AG04449 (cell line): ENCODE measurements at regions not wholly inside any gene's neighbourhood (a gene's known extent, or its start where the extent isn't known, plus 50 kb on each side); places are given as distances from the start of the nearest gene placed in this dataset.

Experiments used
- CTCF ChIA-PET: fragments of 350-600 bp; formaldehyde crosslinking; extraction: SDS; loops from one replicate; lab custom pipeline; 2021; ENCODE audit warnings: antibody characterized with exemption; lab: Yijun Ruan, JAX
- POLR2A ChIA-PET: fragments of 400-600, 350-600 bp; formaldehyde crosslinking; extraction: SDS; loops from one replicate; lab custom pipeline; 2020; ENCODE audit warnings: antibody characterized with exemption, inconsistent platforms; lab: Yijun Ruan, JAX
- DNase-seq: peaks from one replicate; pipeline ENCODE4 v3.0.0-alpha.2; 2010; ENCODE audit warnings: low read depth, low spot score
- H3K4me3 ChIP-seq: 2 replicates; pipeline ENCODE4 v1.5.1; 2011; ENCODE audit warnings: low read depth, mild to moderate bottlenecking, control low read depth, low read length
- TF ChIP-seq, protein P1 (sequence below): IDR thresholded peaks from one replicate; pipeline ENCODE4 v1.5.1; 2011; ENCODE audit warnings: mild to moderate bottlenecking, moderate library complexity, low read length, control low read depth, inconsistent platforms; ENCODE audit not compliant: insufficient read depth; ENCODE audit errors: missing control alignments

- CTCF ChIA-PET: no interaction called here
- POLR2A ChIA-PET: interaction anchor here (0.9 to 1.7 kb wide), 4 partner anchors 34 to 458 kb away, joined by 3 to 5 read pairs (median 4); no protein-coding TSS in a partner anchor
- H3K4me3 ChIP-seq: no peak overlapping the region
- no peak for DNase-seq
- TF ChIP-seq, protein P1, sequence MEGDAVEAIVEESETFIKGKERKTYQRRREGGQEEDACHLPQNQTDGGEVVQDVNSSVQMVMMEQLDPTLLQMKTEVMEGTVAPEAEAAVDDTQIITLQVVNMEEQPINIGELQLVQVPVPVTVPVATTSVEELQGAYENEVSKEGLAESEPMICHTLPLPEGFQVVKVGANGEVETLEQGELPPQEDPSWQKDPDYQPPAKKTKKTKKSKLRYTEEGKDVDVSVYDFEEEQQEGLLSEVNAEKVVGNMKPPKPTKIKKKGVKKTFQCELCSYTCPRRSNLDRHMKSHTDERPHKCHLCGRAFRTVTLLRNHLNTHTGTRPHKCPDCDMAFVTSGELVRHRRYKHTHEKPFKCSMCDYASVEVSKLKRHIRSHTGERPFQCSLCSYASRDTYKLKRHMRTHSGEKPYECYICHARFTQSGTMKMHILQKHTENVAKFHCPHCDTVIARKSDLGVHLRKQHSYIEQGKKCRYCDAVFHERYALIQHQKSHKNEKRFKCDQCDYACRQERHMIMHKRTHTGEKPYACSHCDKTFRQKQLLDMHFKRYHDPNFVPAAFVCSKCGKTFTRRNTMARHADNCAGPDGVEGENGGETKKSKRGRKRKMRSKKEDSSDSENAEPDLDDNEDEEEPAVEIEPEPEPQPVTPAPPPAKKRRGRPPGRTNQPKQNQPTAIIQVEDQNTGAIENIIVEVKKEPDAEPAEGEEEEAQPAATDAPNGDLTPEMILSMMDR: no peak
Observed at GRCh38 chr4:128353791-128354190, 66.2 kb upstream of the PGRMC2 start.

GRCh38 chr4:128351502-128351901 is 63.9 kb upstream of the PGRMC2 start:
- ChIA-PET CTCF (no interaction called here), POLR2A (no interaction called here)
- DNase-seq: no peak
- TF ChIP-seq, protein P1: no peak
- H3K4me3 ChIP-seq: no peak overlapping the region

GRCh38 chr4:128350449-128351045 is 62.9 kb upstream of the PGRMC2 start:
- CTCF ChIA-PET: interaction anchor here (1.1 to 1.2 kb wide), 2 partner anchors 28 to 224 kb away, joined by 3 read pairs; no protein-coding TSS in a partner anchor
- H3K4me3 ChIP-seq: no peak overlapping the region
- POLR2A ChIA-PET: no interaction called here
- TF ChIP-seq, protein P1: no peak
- no peak for DNase-seq

DNA sequence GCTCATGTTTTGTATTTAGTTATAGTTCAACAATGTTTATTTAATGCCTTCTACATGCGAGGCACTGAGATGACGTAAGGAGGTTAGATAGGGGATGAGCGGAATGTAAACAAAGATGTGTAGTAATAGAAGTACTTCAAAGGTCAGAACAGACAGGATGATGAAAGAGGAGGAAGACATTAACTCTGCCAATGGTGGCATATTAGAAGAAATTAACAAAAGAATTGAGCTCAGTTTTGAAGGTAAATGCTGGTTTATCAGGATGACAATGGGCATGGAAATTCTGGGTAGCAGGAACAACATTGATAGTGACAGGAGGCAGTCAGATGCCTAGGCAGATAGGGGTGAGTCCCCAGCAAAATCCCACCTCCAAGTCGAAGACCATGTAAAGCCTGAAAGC is 62.3 kb upstream of the PGRMC2 start:
- TF ChIP-seq, protein P1: no peak
- ChIA-PET CTCF (interaction anchor here (1.2 to 1.4 kb wide), 2 partner anchors 11 to 225 kb away, joined by 3 read pairs; no protein-coding TSS in a partner anchor), POLR2A (interaction anchor here (0.7 kb wide), 1 partner anchor 27 kb away, joined by 3 read pairs; no protein-coding TSS in a partner anchor)
- DNase-seq: peak; percentile 88
- H3K4me3 ChIP-seq: no peak overlapping the region

DNA sequence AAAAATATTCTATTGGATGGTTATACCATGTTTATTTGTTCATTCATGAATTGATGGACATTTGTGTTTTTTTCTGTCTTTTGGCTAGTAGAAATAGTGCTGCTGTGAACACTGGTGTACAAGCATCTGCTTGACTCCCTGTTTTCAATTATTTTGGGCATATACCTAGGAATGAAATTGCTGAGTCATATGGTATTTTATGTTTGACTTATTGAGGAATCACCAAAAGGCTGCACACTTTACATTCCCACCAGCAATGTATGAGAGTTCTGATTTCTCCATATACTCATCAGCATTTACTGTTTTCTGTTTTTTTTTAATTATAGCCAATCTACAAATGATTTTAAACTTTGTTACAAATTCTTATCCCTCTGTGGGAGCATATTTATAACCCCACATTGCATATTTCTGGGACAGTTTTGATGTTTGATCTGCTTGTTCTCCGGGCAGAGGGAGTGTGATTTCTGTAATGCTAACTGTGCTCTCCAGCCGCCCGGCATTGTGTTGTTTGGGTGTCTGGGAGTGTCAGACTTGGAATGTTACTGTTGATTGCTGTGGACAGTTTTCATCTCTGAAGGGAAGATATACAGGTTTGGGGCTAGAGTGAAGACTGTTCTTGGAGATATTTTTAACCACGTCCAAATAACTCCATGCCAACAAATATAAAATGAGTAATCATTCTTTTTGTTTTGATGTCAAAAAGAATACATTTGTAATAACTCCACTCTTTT is 60.5 kb upstream of the PGRMC2 start:
- DNase-seq: no peak
- CTCF ChIA-PET: interaction anchor here (1.4 kb wide), 1 partner anchor 9 kb away, joined by 3 read pairs; no protein-coding TSS in a partner anchor
- TF ChIP-seq, protein P1: no peak
- no peak overlapping the region for H3K4me3 ChIP-seq
- POLR2A ChIA-PET: no interaction called here
